Endothelial cell (in vitro differentiated cells): ENCODE measurements at regions not wholly inside any gene's neighbourhood (a gene's known extent, or its start where the extent isn't known, plus 50 kb on each side); places are given as distances from the start of the nearest gene placed in this dataset.

ENCODE experiments used
- DNase-seq: peaks from one replicate; pipeline ENCODE4 v3.0.0; 2021; ENCODE audit warnings: low spot score
- H3K27ac Mint-ChIP-seq: one replicate; pipeline ENCODE4 v1.8.0; 2021; ENCODE audit warnings: mixed read lengths, inconsistent platforms; ENCODE audit not compliant: unreplicated experiment
- H3K27me3 Mint-ChIP-seq: one replicate; pipeline ENCODE4 v1.8.0; 2021; ENCODE audit warnings: mild to moderate bottlenecking, moderate library complexity, mixed read lengths, inconsistent platforms; ENCODE audit not compliant: unreplicated experiment
- H3K36me3 Mint-ChIP-seq: one replicate; pipeline ENCODE4 v1.8.0; 2021; ENCODE audit warnings: mild to moderate bottlenecking, low read depth, mixed read lengths, inconsistent platforms; ENCODE audit not compliant: unreplicated experiment
- H3K4me1 Mint-ChIP-seq: one replicate; pipeline ENCODE4 v1.8.0; 2021; ENCODE audit warnings: mild to moderate bottlenecking, mixed read lengths, inconsistent platforms; ENCODE audit not compliant: unreplicated experiment
- H3K4me3 Mint-ChIP-seq: one replicate; pipeline ENCODE4 v1.8.0; 2021; ENCODE audit warnings: mild to moderate bottlenecking, mixed read lengths, inconsistent platforms; ENCODE audit not compliant: unreplicated experiment
- H3K9me3 Mint-ChIP-seq: one replicate; pipeline ENCODE4 v1.8.0; 2021; ENCODE audit warnings: mixed read lengths, inconsistent platforms; ENCODE audit not compliant: unreplicated experiment
- CTCF ChIP-seq: fragments of 200-600 bp; sonication (generic); IDR thresholded peaks from one replicate; pipeline ENCODE4 v1.5.0; 2021; ENCODE audit warnings: antibody characterized with exemption; ENCODE audit not compliant: unreplicated experiment

- no peaks in the 10 kb centered on the region for H3K4me1 Mint-ChIP-seq
- H3K27ac Mint-ChIP-seq = no peak overlapping the region
- no peaks in the 10 kb centered on the region for H3K36me3 Mint-ChIP-seq
- no peaks in the 10 kb centered on the region for H3K9me3 Mint-ChIP-seq
- no peaks in the 10 kb centered on the region for H3K27me3 Mint-ChIP-seq
- no peak for TF ChIP-seq CTCF
- no peak overlapping the region for H3K4me3 Mint-ChIP-seq
- DNase-seq = no peak
Observed at GRCh38 chr10:64306729-64307327, 785.6 kb downstream of the REEP3 start.

GRCh38 chr10:64312876-64313275, 791.7 kb downstream of the REEP3 start:
- no peak for DNase-seq
- Mint-ChIP-seq H3K4me3 (no peak overlapping the region), H3K9me3 (no peaks in the 10 kb centered on the region), H3K27ac (no peak overlapping the region), H3K27me3 (no peaks in the 10 kb centered on the region), H3K4me1 (no peaks in the 10 kb centered on the region), H3K36me3 (no peaks in the 10 kb centered on the region)
- TF ChIP-seq CTCF = no peak

- H3K36me3 Mint-ChIP-seq = no peaks in the 10 kb centered on the region
- H3K9me3 Mint-ChIP-seq = no peaks in the 10 kb centered on the region
- DNase-seq = no peak
- no peak overlapping the region for H3K4me3 Mint-ChIP-seq
- no peak for TF ChIP-seq CTCF
- no peak overlapping the region for H3K27ac Mint-ChIP-seq
- H3K27me3 Mint-ChIP-seq = no peaks in the 10 kb centered on the region
- H3K4me1 Mint-ChIP-seq = no peaks in the 10 kb centered on the region
Observed at GRCh38 chr10:64313967-64314366, 792.8 kb downstream of the REEP3 start.

GRCh38 chr10:64316416-64316815, 795.2 kb downstream of the REEP3 start:
- TF ChIP-seq CTCF = no peak
- Mint-ChIP-seq H3K9me3 (no peaks in the 10 kb centered on the region), H3K4me3 (no peak overlapping the region), H3K4me1 (no peaks in the 10 kb centered on the region), H3K36me3 (no peaks in the 10 kb centered on the region), H3K27ac (no peak overlapping the region), H3K27me3 (no peaks in the 10 kb centered on the region)
- no peak for DNase-seq

GRCh38 chr10:64316833-64317232, 795.6 kb downstream of the REEP3 start:
- Mint-ChIP-seq H3K4me3 (no peak overlapping the region), H3K4me1 (no peaks in the 10 kb centered on the region), H3K27ac (no peak overlapping the region), H3K9me3 (no peaks in the 10 kb centered on the region), H3K36me3 (no peaks in the 10 kb centered on the region), H3K27me3 (no peaks in the 10 kb centered on the region)
- no peak for DNase-seq
- no peak for TF ChIP-seq CTCF
